SH-SY5Y (cell line): ENCODE measurements at regions not wholly inside any gene's neighbourhood (a gene's known extent, or its start where the extent isn't known, plus 50 kb on each side); places are given as distances from the start of the nearest gene placed in this dataset.

Experiments
- GATA2 ChIP-seq: IDR thresholded peaks from 2 replicates; pipeline ENCODE4 v1.6.1; 2011; ENCODE audit warnings: mild to moderate bottlenecking, low read depth, low read length
- GATA3 ChIP-seq: IDR thresholded peaks from 2 replicates; pipeline ENCODE4 v1.6.1; 2011; ENCODE audit warnings: low read depth, mild to moderate bottlenecking, low read length, moderate library complexity

- TF ChIP-seq GATA2 (no peak), GATA3 (no peak)
Observed at GRCh38 chr3:81244231-81244630, 517.2 kb downstream of the GBE1 start.
